ENCODE measurements at regions not wholly inside any gene's neighbourhood (a gene's known extent, or its start where the extent isn't known, plus 50 kb on each side); places are given as distances from the start of the nearest gene placed in this dataset.

GRCh38 chr7:113480537-113480936, 362.2 kb upstream of the SMIM30 start:
- Histone ChIP-seq H3K4me3 (ENCODE audit: insufficient read depth, low read length) (no peak overlapping the region), H3K4me1 (ENCODE audit: insufficient read depth, low read length) (no peaks in the 10 kb centered on the region), H4K20me1 (ENCODE audit: insufficient read depth, low read length) (no peaks in the 10 kb centered on the region), H3K4me2 (ENCODE audit: insufficient read depth, low read length) (no peak overlapping the region), H3K9me3 (ENCODE audit: low read depth, low read length) (no peaks in the 10 kb centered on the region), H3K27ac (ENCODE audit: low read depth, low read length) (no peak overlapping the region), H3K36me3 (ENCODE audit: insufficient read depth, low read length) (no peaks in the 10 kb centered on the region), H3K27me3 (ENCODE audit: insufficient read depth, low read length) (no peaks in the 10 kb centered on the region), H2AFZ (ENCODE audit: low read length) (no peak overlapping the region), H3K79me2 (ENCODE audit: insufficient read depth, low read length) (no peaks in the 10 kb centered on the region)
- DNase-seq (ENCODE audit: insufficient read length, low spot score, missing footprints) = no peak
- TF ChIP-seq, protein P1, sequence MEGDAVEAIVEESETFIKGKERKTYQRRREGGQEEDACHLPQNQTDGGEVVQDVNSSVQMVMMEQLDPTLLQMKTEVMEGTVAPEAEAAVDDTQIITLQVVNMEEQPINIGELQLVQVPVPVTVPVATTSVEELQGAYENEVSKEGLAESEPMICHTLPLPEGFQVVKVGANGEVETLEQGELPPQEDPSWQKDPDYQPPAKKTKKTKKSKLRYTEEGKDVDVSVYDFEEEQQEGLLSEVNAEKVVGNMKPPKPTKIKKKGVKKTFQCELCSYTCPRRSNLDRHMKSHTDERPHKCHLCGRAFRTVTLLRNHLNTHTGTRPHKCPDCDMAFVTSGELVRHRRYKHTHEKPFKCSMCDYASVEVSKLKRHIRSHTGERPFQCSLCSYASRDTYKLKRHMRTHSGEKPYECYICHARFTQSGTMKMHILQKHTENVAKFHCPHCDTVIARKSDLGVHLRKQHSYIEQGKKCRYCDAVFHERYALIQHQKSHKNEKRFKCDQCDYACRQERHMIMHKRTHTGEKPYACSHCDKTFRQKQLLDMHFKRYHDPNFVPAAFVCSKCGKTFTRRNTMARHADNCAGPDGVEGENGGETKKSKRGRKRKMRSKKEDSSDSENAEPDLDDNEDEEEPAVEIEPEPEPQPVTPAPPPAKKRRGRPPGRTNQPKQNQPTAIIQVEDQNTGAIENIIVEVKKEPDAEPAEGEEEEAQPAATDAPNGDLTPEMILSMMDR (IDR thresholded peaks at IDR 0.05; ENCODE audit: extremely low read depth, low read depth, low read length) = no peak

GRCh38 chr7:113464096-113464855, 345.9 kb upstream of the SMIM30 start:
- Histone ChIP-seq H3K4me2 (ENCODE audit: insufficient read depth, low read length) (no peak overlapping the region), H3K27me3 (ENCODE audit: insufficient read depth, low read length) (no peaks in the 10 kb centered on the region), H3K27ac (ENCODE audit: low read depth, low read length) (no peak overlapping the region), H3K36me3 (ENCODE audit: insufficient read depth, low read length) (no peaks in the 10 kb centered on the region), H2AFZ (ENCODE audit: low read length) (no peak overlapping the region), H3K79me2 (ENCODE audit: insufficient read depth, low read length) (no peaks in the 10 kb centered on the region), H3K9me3 (ENCODE audit: low read depth, low read length) (no peaks in the 10 kb centered on the region), H3K4me1 (ENCODE audit: insufficient read depth, low read length) (no peaks in the 10 kb centered on the region), H3K4me3 (ENCODE audit: insufficient read depth, low read length) (no peak overlapping the region), H4K20me1 (ENCODE audit: insufficient read depth, low read length) (no peaks in the 10 kb centered on the region)
- no peak for DNase-seq (ENCODE audit: insufficient read length, low spot score, missing footprints)
- TF ChIP-seq, protein P1 (IDR thresholded peaks at IDR 0.05; ENCODE audit: extremely low read depth, low read depth, low read length) = no peak

DNA sequence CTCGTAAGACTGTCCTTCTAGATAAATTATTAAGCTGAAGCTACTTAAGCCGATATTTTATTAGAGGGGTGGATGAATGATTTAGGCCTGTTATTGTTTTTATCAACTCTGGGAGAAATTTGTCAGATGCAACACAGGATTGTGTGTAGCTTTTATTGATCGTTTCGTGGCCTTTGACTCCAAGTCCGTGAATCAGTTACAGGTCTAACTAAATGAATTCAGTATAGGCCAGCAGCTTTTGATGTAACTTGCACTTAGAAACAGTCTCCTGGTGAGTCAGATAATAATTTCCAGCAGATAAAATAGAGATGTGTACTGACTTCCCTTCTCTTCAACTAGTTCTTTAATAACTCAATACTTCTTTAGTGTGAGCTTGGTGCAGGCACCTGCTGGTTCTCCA, 341.7 kb upstream of the SMIM30 start:
- Histone ChIP-seq H4K20me1 (ENCODE audit: insufficient read depth, low read length) (no peaks in the 10 kb centered on the region), H3K27me3 (ENCODE audit: insufficient read depth, low read length) (no peaks in the 10 kb centered on the region), H2AFZ (ENCODE audit: low read length) (no peak overlapping the region), H3K4me1 (ENCODE audit: insufficient read depth, low read length) (no peaks in the 10 kb centered on the region), H3K36me3 (ENCODE audit: insufficient read depth, low read length) (no peaks in the 10 kb centered on the region), H3K4me2 (ENCODE audit: insufficient read depth, low read length) (no peak overlapping the region), H3K79me2 (ENCODE audit: insufficient read depth, low read length) (no peaks in the 10 kb centered on the region), H3K27ac (ENCODE audit: low read depth, low read length) (no peak overlapping the region), H3K4me3 (ENCODE audit: insufficient read depth, low read length) (no peak overlapping the region), H3K9me3 (ENCODE audit: low read depth, low read length) (no peaks in the 10 kb centered on the region)
- DNase-seq (ENCODE audit: insufficient read length, low spot score, missing footprints) = no peak
- TF ChIP-seq, protein P1 (IDR thresholded peaks at IDR 0.05; ENCODE audit: extremely low read depth, low read depth, low read length) = no peak

- H4K20me1 ChIP-seq (ENCODE audit: insufficient read depth, low read length) = no peaks in the 10 kb centered on the region
- H2AFZ ChIP-seq (ENCODE audit: low read length) = no peak overlapping the region
- no peak for DNase-seq (ENCODE audit: insufficient read length, low spot score, missing footprints)
- H3K79me2 ChIP-seq (ENCODE audit: insufficient read depth, low read length) = no peaks in the 10 kb centered on the region
- TF ChIP-seq, protein P1 (IDR thresholded peaks at IDR 0.05; ENCODE audit: extremely low read depth, low read depth, low read length) = no peak
- H3K4me2 ChIP-seq (ENCODE audit: insufficient read depth, low read length) = no peak overlapping the region
- H3K9me3 ChIP-seq (ENCODE audit: low read depth, low read length) = no peaks in the 10 kb centered on the region
- no peak overlapping the region for H3K4me3 ChIP-seq (ENCODE audit: insufficient read depth, low read length)
- no peak overlapping the region for H3K27ac ChIP-seq (ENCODE audit: low read depth, low read length)
- H3K4me1 ChIP-seq (ENCODE audit: insufficient read depth, low read length) = no peaks in the 10 kb centered on the region
- no peaks in the 10 kb centered on the region for H3K27me3 ChIP-seq (ENCODE audit: insufficient read depth, low read length)
- H3K36me3 ChIP-seq (ENCODE audit: insufficient read depth, low read length) = no peaks in the 10 kb centered on the region
Measured at GRCh38 chr7:113456533-113456932, 338.2 kb upstream of the SMIM30 start.
